ENCODE measurements at regions not wholly inside any gene's neighbourhood (a gene's known extent, or its start where the extent isn't known, plus 50 kb on each side); places are given as distances from the start of the nearest gene placed in this dataset.
"Not testable (repeated sequence)": the region's sequence is repeated elsewhere in the genome, so short reads cannot be mapped to it uniquely, and the experiment has no call there.

GRCh38 chr5:32534041-32534440 lies 51.3 kb upstream of the SUB1 start:
- DNase-seq: no peak

- DNase-seq: no peak
Measured at GRCh38 chr5:32531885-32532520, 53.4 kb upstream of the SUB1 start.

GRCh38 chr5:32527321-32527720 lies 58.0 kb upstream of the SUB1 start:
- DNase-seq: not testable (repeated sequence)

DNA sequence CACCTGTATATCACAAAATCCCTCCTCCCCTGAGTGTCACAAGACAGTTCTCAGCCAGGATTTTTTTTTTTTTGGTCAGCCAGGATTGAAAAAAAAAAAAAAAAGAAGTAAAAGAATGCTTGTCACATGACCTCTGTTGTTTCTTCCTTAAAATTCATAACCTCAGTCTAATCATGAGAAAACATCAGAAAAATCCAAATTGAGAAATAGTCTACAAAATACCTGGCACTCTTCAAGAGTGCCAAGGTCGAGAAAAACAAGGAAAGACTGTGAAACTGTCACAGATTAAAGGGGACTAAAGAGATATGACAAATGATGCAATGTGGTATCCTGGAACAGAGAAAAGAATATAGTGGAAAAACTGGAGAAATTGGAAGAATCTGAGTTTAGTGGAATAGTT lies 58.5 kb upstream of the SUB1 start:
- DNase-seq: no peak

DNA sequence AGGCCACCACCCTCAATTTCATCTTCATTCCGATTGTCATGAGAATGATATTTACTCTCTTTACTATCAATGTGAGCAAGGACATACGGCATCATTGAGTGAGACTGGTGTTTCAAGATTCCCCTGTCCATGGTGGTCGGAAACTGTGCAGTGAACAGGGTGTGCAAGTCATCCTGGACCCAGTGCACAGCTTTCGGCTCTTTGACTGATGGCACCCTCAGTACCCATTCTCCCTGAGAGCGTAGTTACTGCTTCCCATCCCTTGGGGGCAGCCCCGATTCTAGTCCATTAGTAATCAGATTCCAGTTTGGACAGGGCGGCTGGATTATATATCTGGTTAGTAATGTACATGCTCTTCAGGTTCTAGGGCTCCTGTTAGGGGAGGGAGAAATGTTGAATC lies 61.7 kb upstream of the SUB1 start:
- no peak for DNase-seq

DNA sequence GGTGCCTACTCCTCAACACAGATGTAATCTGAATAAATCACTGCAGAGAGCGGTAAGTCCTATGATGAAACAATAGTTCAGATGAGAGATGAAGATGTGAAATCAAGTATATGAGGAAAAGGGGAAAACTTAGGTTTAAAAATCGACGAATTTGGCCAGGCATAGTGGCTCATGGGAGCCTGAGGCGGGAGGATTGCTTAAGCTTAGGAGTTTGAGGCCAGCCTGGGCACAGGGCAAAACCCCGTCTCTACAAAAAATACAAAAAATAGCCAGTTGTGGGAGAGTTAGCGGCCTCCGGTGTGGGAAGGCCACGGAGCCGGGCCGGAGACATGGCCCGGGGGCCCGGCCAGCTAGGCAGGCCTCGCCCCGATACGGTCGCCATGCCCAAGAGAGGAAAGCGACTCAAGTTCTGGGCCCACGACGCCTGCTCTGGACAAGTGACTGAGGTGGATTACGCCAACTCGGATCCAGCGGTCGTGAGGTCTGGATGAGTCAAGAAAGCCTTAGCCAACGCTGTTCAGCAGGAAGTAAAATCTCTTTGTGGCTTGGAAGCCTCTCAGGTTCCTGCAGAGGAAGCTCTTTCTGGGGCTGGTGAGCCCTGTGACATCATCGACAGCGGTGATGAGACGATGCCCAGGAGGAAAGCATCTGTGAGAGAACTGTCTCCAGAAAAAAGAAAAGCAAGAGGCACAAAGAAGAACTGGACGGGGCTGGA lies 62.8 kb upstream of the SUB1 start:
- DNase-seq: no peak

- no peak for DNase-seq
Measured at GRCh38 chr5:32521481-32521880, 63.9 kb upstream of the SUB1 start.

DNA sequence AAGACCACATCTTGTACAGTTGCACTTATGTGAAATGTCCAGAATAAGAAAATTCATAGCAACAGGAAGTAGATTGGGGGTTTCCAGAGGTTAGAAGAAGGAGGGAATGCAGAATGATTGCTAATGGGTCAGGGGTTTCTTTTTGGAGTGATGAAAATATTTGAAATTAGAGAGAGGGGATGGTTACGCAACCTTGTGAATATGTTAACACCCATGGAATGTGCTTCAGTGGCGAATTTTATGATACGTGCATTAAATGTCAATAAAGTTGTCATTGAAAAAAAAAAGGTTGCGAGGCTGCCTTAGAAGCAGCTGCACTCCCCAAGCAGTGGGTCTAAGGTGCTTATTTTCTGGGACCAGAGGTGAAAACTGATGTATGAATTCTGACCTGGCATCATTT lies 64.4 kb upstream of the SUB1 start:
- no peak for DNase-seq

GRCh38 chr5:32520356-32520755 lies 65.0 kb upstream of the SUB1 start:
- DNase-seq: no peak

DNA sequence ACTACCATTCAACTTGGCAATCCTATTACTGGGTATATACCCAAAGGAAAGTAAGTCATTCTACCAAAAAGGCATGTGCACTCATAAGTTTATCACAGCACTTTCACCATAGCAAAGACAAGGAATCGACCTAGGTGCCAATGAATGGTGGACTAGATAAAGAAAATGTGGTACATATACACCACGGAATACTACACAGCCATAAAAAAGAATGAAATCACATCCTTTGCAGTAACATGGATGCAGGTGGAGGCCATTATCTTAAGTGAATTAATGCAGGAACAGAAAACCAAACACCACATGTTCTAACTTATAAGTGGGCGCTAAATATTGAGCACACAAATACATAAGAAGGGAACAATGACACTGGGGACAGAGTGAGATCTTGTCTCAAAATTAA lies 65.8 kb upstream of the SUB1 start:
- no peak for DNase-seq

GRCh38 chr5:32514806-32515205 lies 70.3 kb upstream of the ZFR start:
- no peak for DNase-seq

DNA sequence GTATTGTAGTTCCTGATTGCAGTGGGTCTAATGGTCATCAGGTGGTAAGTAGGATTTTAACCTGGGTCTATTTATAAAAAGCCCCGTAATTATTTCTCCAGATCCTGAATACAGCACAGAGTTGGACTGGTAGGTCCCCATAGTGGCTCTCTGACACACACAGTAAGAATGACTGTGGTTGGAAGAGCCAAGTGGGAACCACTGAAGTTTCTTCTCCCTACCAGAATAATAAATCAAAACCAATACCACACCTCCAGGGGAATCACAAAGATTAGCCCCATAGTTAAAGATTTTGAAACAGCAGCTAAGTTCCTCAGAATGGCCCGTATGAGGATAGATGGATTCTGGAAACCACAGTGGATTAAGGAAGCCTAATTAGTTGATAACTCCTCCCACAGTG lies 68.4 kb upstream of the ZFR start:
- DNase-seq: no peak

DNA sequence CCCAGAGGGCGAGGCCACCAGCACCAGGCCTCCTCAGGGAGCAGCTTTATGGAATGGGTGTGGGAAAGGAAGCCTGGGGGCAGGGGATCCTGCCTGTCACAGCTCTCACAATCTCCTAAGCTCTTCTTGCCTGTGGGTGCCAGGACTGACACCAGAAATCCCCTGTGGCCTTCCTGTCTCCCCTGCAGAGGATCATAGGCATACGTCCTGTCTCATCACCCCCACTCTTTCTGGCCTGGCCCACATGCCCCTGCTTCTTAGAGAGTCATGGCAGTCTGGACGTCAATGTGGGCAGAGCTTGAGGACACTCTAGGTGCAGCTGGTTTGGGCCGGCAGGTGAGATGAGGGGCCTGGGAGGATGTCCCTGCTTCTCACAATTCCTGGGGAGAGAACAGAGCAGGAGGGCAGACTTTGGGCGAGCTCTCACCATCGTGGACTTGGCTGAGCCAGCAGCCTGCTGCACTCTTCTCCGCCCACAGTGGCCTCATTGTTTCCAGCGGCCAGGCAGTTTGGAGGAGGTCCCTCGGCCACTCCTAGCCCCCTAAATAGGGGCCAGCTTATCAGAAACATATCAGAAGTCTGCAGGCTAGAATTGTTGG lies 67.3 kb upstream of the ZFR start:
- no peak for DNase-seq

DNA sequence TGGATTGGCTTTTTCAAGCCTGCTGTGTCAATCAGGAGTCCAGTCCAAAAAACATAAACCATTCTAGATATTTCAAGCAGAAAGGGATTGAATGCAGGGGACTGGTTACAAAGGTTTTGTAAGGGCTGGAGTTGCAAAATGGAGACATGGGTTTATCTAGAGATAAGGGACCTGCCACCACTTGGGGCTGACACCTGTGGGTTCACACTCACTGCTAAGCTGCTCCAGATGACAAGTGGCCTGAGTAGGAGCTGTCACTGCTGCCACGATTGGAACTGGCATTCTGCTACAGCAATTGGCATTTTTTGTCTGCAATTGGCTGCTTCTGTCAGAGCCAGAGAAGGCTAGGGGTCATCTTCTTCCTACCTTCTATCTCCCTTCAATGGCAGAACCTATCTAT lies 66.3 kb upstream of the ZFR start:
- DNase-seq: no peak

GRCh38 chr5:32508806-32509805 lies 64.6 kb upstream of the ZFR start:
- DNase-seq: no peak

GRCh38 chr5:32507738-32508434 lies 63.3 kb upstream of the ZFR start:
- DNase-seq: no peak

- no peak for DNase-seq
Measured at GRCh38 chr5:32506799-32507198, 62.3 kb upstream of the ZFR start.

- DNase-seq: no peak
Measured at GRCh38 chr5:32506201-32506661, 61.7 kb upstream of the ZFR start.

GRCh38 chr5:32505756-32506155 lies 61.2 kb upstream of the ZFR start:
- DNase-seq: no peak

DNA sequence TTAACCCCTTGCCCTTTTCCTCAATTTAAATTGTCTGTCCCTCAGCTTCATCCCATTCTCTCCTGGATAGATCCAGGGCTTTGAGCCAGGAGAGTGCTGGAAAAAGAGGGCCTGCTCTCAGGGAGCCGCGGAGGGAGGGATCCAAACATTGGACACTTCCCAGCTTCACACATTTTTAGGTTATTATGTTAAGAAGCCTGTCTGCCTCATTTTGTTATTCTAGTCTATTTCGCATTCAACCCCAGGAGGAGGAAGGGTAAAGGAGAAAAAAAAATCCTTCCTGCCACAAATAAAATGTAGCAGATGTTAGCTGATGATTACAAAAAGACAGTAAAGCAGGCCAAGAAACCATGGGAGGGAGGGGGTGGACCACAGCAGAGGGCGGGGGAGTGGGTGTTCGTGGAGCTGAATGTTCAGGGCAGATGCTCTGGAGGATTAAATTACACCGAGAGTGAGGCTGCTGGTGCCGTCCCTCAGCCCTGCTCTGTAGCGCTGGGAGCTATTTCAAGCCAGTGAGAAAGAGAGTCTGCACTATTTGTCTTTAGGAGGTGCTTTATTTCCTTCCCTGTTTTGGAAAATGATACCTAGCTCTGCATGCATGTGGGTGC lies 60.6 kb upstream of the ZFR start:
- DNase-seq: peak; percentile 90

DNA sequence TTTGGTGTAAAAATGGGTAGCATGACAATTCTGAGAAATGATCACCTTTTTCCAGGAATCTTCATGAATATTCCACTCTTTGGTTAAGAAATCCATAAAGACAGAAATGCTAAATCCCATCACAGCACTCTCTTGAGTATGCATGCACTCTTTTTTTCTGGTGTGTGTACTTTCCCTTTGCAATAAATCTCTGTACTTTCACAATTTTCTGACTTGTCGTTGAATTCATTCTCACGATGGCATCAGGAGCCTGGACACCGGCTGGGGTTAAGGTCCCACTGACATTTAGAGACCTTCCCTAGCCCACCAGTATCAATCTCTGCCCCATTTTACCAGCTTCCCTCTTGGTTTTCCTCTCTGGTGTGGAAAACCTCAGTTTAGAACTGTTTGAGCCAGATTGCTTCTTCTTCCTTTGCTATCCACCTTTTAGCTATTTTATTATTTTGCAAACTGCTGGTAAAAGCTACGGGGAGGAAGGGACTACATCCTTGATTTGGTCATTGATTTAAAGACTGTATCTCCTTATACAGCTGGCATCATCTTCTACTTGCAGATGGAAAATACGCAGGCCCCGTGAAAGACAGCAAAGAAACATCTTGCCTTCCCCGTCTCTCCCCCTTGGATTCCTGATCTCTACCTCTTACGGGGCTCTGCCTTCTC lies 59.9 kb upstream of the ZFR start:
- DNase-seq: no peak

All from renal pelvis (tissue), 1 donor.